Lower lobe of right lung (tissue), 2 donors: ENCODE measurements at regions not wholly inside any gene's neighbourhood (a gene's known extent, or its start where the extent isn't known, plus 50 kb on each side); places are given as distances from the start of the nearest gene placed in this dataset.

Experiments
- ATAC-seq, 2 donors: fragments of 200-7000 bp; cut with Tn5 transposase; one replicate each; pipeline ENCODE4 v1.9.1; 2020 to 2022; ENCODE audit warnings: mild to moderate bottlenecking in 2 of 2, moderate library complexity in 2 of 2
- DNase-seq: peaks from one replicate; pipeline ENCODE4 v3.0.0-alpha.2; 2020
- H3K27ac ChIP-seq: fragments of 200-600 bp; one replicate; pipeline ENCODE4 v1.8.0; 2022
- H3K27me3 ChIP-seq: fragments of 200-600 bp; one replicate; pipeline ENCODE4 v1.8.0; 2022; ENCODE audit warnings: low read depth
- H3K36me3 ChIP-seq: fragments of 200-600 bp; one replicate; pipeline ENCODE4 v1.8.0; 2022; ENCODE audit warnings: mild to moderate bottlenecking
- H3K4me1 ChIP-seq: fragments of 200-600 bp; one replicate; pipeline ENCODE4 v1.8.0; 2022
- H3K4me3 ChIP-seq: fragments of 200-600 bp; one replicate; pipeline ENCODE4 v1.8.0; 2022; ENCODE audit warnings: mild to moderate bottlenecking
- H3K9me3 ChIP-seq: fragments of 200-600 bp; one replicate; pipeline ENCODE4 v1.8.0; 2022
- intact Hi-C: fragments of 100-400 bp; cut with DNase I; formaldehyde crosslinking; loops from one replicate; pipeline ENCODE4 v1.11.0; 2022
- TF ChIP-seq, protein P1 (sequence below): fragments of 200-600 bp; IDR thresholded peaks from one replicate; pipeline ENCODE4 v1.8.0; 2022; ENCODE audit warnings: antibody characterized with exemption, mild to moderate bottlenecking
- donor health status: DM: no; HTN: yes; CAD: no; lungs with severe emphysema.

DNA sequence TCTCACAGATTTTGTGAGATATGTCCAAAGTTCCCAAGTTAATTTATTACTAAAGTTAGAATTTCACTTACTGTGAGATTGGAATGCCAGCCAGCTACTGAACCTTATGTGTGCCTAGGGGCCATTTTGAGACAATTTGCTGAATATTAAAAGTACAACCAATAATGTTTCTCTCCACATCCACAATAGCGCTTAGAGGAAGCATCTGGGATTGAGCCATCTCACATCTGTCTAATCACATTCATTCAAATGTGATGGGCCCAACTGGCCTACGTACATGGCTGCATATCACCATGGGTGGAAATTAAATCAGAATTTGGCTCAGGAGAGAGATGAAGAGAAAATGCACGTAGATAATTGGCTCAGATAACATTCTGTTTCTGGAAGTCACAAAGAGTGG is 1294.0 kb downstream of the AACS start:
- H3K4me1 ChIP-seq: no peaks in the 10 kb centered on the region
- TF ChIP-seq, protein P1, sequence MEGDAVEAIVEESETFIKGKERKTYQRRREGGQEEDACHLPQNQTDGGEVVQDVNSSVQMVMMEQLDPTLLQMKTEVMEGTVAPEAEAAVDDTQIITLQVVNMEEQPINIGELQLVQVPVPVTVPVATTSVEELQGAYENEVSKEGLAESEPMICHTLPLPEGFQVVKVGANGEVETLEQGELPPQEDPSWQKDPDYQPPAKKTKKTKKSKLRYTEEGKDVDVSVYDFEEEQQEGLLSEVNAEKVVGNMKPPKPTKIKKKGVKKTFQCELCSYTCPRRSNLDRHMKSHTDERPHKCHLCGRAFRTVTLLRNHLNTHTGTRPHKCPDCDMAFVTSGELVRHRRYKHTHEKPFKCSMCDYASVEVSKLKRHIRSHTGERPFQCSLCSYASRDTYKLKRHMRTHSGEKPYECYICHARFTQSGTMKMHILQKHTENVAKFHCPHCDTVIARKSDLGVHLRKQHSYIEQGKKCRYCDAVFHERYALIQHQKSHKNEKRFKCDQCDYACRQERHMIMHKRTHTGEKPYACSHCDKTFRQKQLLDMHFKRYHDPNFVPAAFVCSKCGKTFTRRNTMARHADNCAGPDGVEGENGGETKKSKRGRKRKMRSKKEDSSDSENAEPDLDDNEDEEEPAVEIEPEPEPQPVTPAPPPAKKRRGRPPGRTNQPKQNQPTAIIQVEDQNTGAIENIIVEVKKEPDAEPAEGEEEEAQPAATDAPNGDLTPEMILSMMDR: no peak
- DNase-seq (no peak), ATAC-seq (no peak)
- H3K27me3 ChIP-seq: no peaks in the 10 kb centered on the region
- intact Hi-C loops: no loop called here
- no peak overlapping the region for H3K27ac ChIP-seq
- H3K9me3 ChIP-seq: no peaks in the 10 kb centered on the region
- H3K4me3 ChIP-seq: no peak overlapping the region
- H3K36me3 ChIP-seq: no peaks in the 10 kb centered on the region

GRCh38 chr12:126361804-126362203 is 1296.6 kb downstream of the AACS start:
- H3K4me1 ChIP-seq: no peaks in the 10 kb centered on the region
- intact Hi-C loops: no loop called here
- DNase-seq (no peak), ATAC-seq (no peak)
- H3K27ac ChIP-seq: no peak overlapping the region
- no peaks in the 10 kb centered on the region for H3K9me3 ChIP-seq
- H3K36me3 ChIP-seq: no peaks in the 10 kb centered on the region
- H3K27me3 ChIP-seq: no peaks in the 10 kb centered on the region
- TF ChIP-seq, protein P1: no peak
- H3K4me3 ChIP-seq: no peak overlapping the region

GRCh38 chr12:126362493-126362892 is 1297.3 kb downstream of the AACS start:
- TF ChIP-seq, protein P1: no peak
- no peak for ATAC-seq
- Histone ChIP-seq H3K36me3 (no peaks in the 10 kb centered on the region), H3K9me3 (no peaks in the 10 kb centered on the region), H3K27me3 (no peaks in the 10 kb centered on the region), H3K4me1 (no peaks in the 10 kb centered on the region), H3K4me3 (no peak overlapping the region), H3K27ac (no peak overlapping the region)
- DNase-seq: no peak
- intact Hi-C loops: no loop called here

GRCh38 chr12:126362964-126363363 is 1297.7 kb downstream of the AACS start:
- no peaks in the 10 kb centered on the region for H3K36me3 ChIP-seq
- H3K4me3 ChIP-seq: no peak overlapping the region
- TF ChIP-seq, protein P1: no peak
- no peak overlapping the region for H3K27ac ChIP-seq
- no peaks in the 10 kb centered on the region for H3K9me3 ChIP-seq
- H3K27me3 ChIP-seq: no peaks in the 10 kb centered on the region
- intact Hi-C loops: no loop called here
- DNase-seq: no peak
- no peaks in the 10 kb centered on the region for H3K4me1 ChIP-seq
- no peak for ATAC-seq

GRCh38 chr12:126369487-126370463 is 1304.5 kb downstream of the AACS start:
- Histone ChIP-seq H3K27me3 (no peaks in the 10 kb centered on the region), H3K27ac (no peak overlapping the region), H3K4me3 (no peak overlapping the region), H3K9me3 (no peaks in the 10 kb centered on the region), H3K36me3 (no peaks in the 10 kb centered on the region), H3K4me1 (no peaks in the 10 kb centered on the region)
- no peak for ATAC-seq
- intact Hi-C loops: no loop called here
- TF ChIP-seq, protein P1: no peak
- DNase-seq: no peak
